GM12878 (cell line): ENCODE measurements at regions not wholly inside any gene's neighbourhood (a gene's known extent, or its start where the extent isn't known, plus 50 kb on each side); places are given as distances from the start of the nearest gene placed in this dataset.

Experiments used
- ATAC-seq: fragments of 200-7000 bp; cut with Tn5 transposase; 3 replicates; pipeline ENCODE4 v1.9.1; 2020; ENCODE audit warnings: mild to moderate bottlenecking, moderate library complexity
- BruUV-seq: library from RNA; stranded (reverse); fragments of 400-500 nt; replicated peaks from 2 replicates; lab custom pipeline; 2021; lab: Mats Ljungman, UMichigan
- CTCF ChIA-PET: fragments of 300-600 bp; sonication (Branson Sonifier 250); formaldehyde crosslinking; extraction: SDS; loops from one replicate; lab custom pipeline; 2021; ENCODE audit warnings: inconsistent platforms; lab: Yijun Ruan, JAX
- POLR2A ChIA-PET: fragments of 350-600 bp; formaldehyde crosslinking; extraction: SDS; loops from one replicate; lab custom pipeline; 2021; ENCODE audit warnings: inconsistent platforms; lab: Charles Lee
- RAD21 ChIA-PET: fragments of 300-600 bp; sonication (Branson Sonifier 250); formaldehyde crosslinking; loops from one replicate; lab custom pipeline; 2023; ENCODE audit warnings: antibody characterized with exemption; ENCODE audit not compliant: unreplicated experiment; lab: Charles Lee
- SMC1A ChIA-PET: fragments of 300-600 bp; sonication (Branson Sonifier 250); formaldehyde crosslinking; loops from one replicate; lab custom pipeline; 2023; ENCODE audit not compliant: unreplicated experiment, uncharacterized antibody; lab: Charles Lee
- DNase-seq: peaks from one replicate; pipeline ENCODE4 v3.0.0-alpha.2; 2011; ENCODE audit warnings: low read depth, low spot score
- FAIRE-seq: peaks from 3 replicates; lab custom pipeline; 2011; peaks lifted over from hg19 to GRCh38; lab: Jason Lieb, UNC
- H2AFZ ChIP-seq: 2 replicates; pipeline ENCODE4 v1.6.0; 2011; ENCODE audit warnings: low read depth, low read length, control low read depth; ENCODE audit not compliant: control insufficient read depth
- H3K27ac ChIP-seq: 2 replicates; pipeline ENCODE4 v1.5.1; 2011; ENCODE audit warnings: control low read depth; ENCODE audit not compliant: control insufficient read depth, insufficient read depth
- H3K27me3 ChIP-seq, 2 experiments: replicated peaks in 1 of 2; 2 replicates each; pipeline versions ENCODE4 v1.6.0 to v1.6.1; 2011; ENCODE audit warnings: low read length in 1 of 2; ENCODE audit not compliant: control insufficient read depth in 2 of 2, insufficient read depth in 2 of 2
- H3K36me3 ChIP-seq, 2 experiments: 2 replicates each; pipeline ENCODE4 v1.5.1; 2011; ENCODE audit warnings: low read length in 1 of 2; ENCODE audit not compliant: control insufficient read depth in 2 of 2, insufficient read depth in 2 of 2
- H3K4me1 ChIP-seq: 2 replicates; pipeline ENCODE4 v1.6.1; 2011; ENCODE audit warnings: mild to moderate bottlenecking, low read length, moderate library complexity, mixed read lengths; ENCODE audit not compliant: control insufficient read depth, insufficient read depth
- H3K4me2 ChIP-seq: 2 replicates; pipeline ENCODE4 v1.6.0; 2011; ENCODE audit warnings: control low read depth; ENCODE audit not compliant: control insufficient read depth, insufficient read depth
- H3K4me3 ChIP-seq: fragments of 200-600 bp; sonication (generic); 2 replicates; pipeline ENCODE4 v1.5.1; 2016
- H3K79me2 ChIP-seq: 2 replicates; pipeline ENCODE4 v1.6.0; 2011; ENCODE audit warnings: low read length; ENCODE audit not compliant: control insufficient read depth, insufficient read depth
- H3K9ac ChIP-seq: 2 replicates; pipeline ENCODE4 v1.8.0; 2011; ENCODE audit warnings: low read length, control low read depth, mixed read lengths; ENCODE audit not compliant: control insufficient read depth, insufficient read depth
- H3K9me3 ChIP-seq: replicated peaks from 3 replicates; pipeline ENCODE4 v1.5.1; 2011; ENCODE audit warnings: mild to moderate bottlenecking, low read length; ENCODE audit not compliant: control insufficient read depth, insufficient read depth
- H4K20me1 ChIP-seq: 2 replicates; pipeline ENCODE4 v1.6.0; 2011; ENCODE audit not compliant: control insufficient read depth, insufficient read depth
- BHLHE40 ChIP-seq, 2 experiments: fragments of 450-650 bp in 1 of 2; IDR thresholded peaks; 2 replicates each; pipeline ENCODE4 v1.6.1; 2011 to 2017; ENCODE audit warnings: low read depth in 2 of 2, borderline replicate concordance in 1 of 2, improper control_type of control experiment in 1 of 2, low read length in 1 of 2, mild to moderate bottlenecking in 1 of 2
- LARP7 ChIP-seq: fragments of 450-650 bp; IDR thresholded peaks from 2 replicates; pipeline ENCODE4 v1.6.1; 2017; ENCODE audit warnings: mild to moderate bottlenecking
- NR2F1 ChIP-seq: fragments of 450-650 bp; conservative IDR thresholded peaks from 2 replicates; pipeline ENCODE4 v1.6.1; 2017; ENCODE audit warnings: mild to moderate bottlenecking
- POLR2AphosphoS5 ChIP-seq: IDR thresholded peaks from 2 replicates; pipeline ENCODE4 v1.6.1; 2011; ENCODE audit warnings: mild to moderate bottlenecking, low read length, inconsistent platforms
- SREBF2 ChIP-seq: IDR thresholded peaks from 2 replicates; pipeline ENCODE4 v1.6.1; 2012; ENCODE audit warnings: mild to moderate bottlenecking, low read length
- SUPT20H ChIP-seq: IDR thresholded peaks from 2 replicates; pipeline ENCODE4 v1.6.1; 2011; ENCODE audit warnings: low read depth, mild to moderate bottlenecking, low read length, moderate library complexity, borderline replicate concordance; ENCODE audit not compliant: control insufficient read depth
- SUZ12 ChIP-seq: fragments of 200-600 bp; sonication (generic); IDR thresholded peaks from one replicate; pipeline ENCODE4 v1.6.1; 2018; ENCODE audit warnings: antibody characterized with exemption, mild to moderate bottlenecking; ENCODE audit not compliant: unreplicated experiment
- TAF1 ChIP-seq: IDR thresholded peaks from 2 replicates; pipeline ENCODE4 v1.6.1; 2011; ENCODE audit warnings: mild to moderate bottlenecking, low read depth, low read length, borderline replicate concordance
- ZNF24 ChIP-seq: fragments of 450-650 bp; IDR thresholded peaks from 2 replicates; pipeline ENCODE4 v1.6.1; 2017; ENCODE audit warnings: antibody characterized with exemption, mild to moderate bottlenecking
- WGBS: methylation state at CpG from one replicate; pipeline ENCODE4 v1.1.6; 2016; ENCODE audit warnings: low lambda C conversion rate; ENCODE audit not compliant: insufficient replicate concordance, insufficient coverage; ENCODE audit errors: missing lambda C conversion rate; 5-methylcytosine and 5-hydroxymethylcytosine counted together
- in situ Hi-C: fragments of 300-500 bp; cut with MboI; formaldehyde crosslinking; loops from 9 replicates; pipeline ENCODE4 v1.14.3; 2018; ENCODE audit warnings: mixed read lengths
- intact Hi-C: fragments of 100-400 bp; cut with micrococcal nuclease; formaldehyde crosslinking; loops from one replicate; pipeline ENCODE4 v1.14.2; 2022; ENCODE audit not compliant: unreplicated experiment
- TF ChIP-seq, protein P1 (sequence below): fragments of 150-350 bp; IDR thresholded peaks from 2 replicates; pipeline ENCODE4 v1.6.1; 2016; ENCODE audit warnings: low read depth, low read length

DNA sequence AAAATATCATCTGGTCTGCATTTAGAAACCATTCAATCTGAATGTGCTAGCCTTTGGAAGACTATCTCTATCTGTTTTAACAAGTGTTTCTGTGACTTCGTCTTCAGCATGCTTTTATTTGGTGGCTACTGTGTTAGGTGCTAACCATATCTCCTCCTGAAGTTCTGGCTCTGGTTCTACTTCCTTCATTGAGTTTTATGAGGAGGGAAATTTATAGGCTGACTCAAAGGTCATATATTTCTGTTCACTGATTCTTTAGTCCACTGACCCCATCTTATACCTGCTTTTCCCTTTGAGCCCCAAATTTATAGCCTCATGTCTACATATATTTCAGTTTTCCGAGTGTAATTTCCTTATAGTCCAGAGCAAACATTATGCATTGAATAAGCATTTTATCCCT, 295.0 kb upstream of the RASGRP1 start:
- POLR2A ChIA-PET: no interaction called here
- intact Hi-C loops: loop anchor here (10.0 kb wide), 1 partner anchor 155 kb away; no protein-coding TSS in a partner anchor
- Histone ChIP-seq H3K9me3 (no peaks in the 10 kb centered on the region), H3K27me3 (no peaks in the 10 kb centered on the region), H3K79me2 (no peaks in the 10 kb centered on the region), H3K9ac (no peak overlapping the region), H3K4me3 (no peak overlapping the region), H4K20me1 (no peaks in the 10 kb centered on the region), H3K27ac (no peak overlapping the region), H2AFZ (no peak overlapping the region), H3K4me1 (no peaks in the 10 kb centered on the region), H3K36me3 (no peaks in the 10 kb centered on the region), H3K4me2 (no peak overlapping the region)
- WGBS: 42% methylated on average over 2 of the region's 2 CpGs
- CTCF ChIA-PET: interaction anchor here (0.6 to 1.9 kb wide), 2 partner anchors 18 to 160 kb away, joined by 4 read pairs; no protein-coding TSS in a partner anchor
- in situ Hi-C loops: no loop called here
- RAD21 ChIA-PET: no interaction called here
- BruUV-seq: no TSS peak
- ATAC-seq: no peak
- TF ChIP-seq BHLHE40 (IDR thresholded peaks at IDR 0.05; ENCODE audit: borderline replicate concordance in 1 of 2, low read depth in 2 of 2, low read length in 1 of 2): no peak
- no peak for TF ChIP-seq SUPT20H
- TF ChIP-seq, protein P1, sequence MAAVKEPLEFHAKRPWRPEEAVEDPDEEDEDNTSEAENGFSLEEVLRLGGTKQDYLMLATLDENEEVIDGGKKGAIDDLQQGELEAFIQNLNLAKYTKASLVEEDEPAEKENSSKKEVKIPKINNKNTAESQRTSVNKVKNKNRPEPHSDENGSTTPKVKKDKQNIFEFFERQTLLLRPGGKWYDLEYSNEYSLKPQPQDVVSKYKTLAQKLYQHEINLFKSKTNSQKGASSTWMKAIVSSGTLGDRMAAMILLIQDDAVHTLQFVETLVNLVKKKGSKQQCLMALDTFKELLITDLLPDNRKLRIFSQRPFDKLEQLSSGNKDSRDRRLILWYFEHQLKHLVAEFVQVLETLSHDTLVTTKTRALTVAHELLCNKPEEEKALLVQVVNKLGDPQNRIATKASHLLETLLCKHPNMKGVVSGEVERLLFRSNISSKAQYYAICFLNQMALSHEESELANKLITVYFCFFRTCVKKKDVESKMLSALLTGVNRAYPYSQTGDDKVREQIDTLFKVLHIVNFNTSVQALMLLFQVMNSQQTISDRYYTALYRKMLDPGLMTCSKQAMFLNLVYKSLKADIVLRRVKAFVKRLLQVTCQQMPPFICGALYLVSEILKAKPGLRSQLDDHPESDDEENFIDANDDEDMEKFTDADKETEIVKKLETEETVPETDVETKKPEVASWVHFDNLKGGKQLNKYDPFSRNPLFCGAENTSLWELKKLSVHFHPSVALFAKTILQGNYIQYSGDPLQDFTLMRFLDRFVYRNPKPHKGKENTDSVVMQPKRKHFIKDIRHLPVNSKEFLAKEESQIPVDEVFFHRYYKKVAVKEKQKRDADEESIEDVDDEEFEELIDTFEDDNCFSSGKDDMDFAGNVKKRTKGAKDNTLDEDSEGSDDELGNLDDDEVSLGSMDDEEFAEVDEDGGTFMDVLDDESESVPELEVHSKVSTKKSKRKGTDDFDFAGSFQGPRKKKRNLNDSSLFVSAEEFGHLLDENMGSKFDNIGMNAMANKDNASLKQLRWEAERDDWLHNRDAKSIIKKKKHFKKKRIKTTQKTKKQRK: no peak
- no peak for TF ChIP-seq ZNF24
- no peak for TF ChIP-seq SUZ12
- no peak for TF ChIP-seq TAF1
- no peak for TF ChIP-seq SREBF2
- TF ChIP-seq NR2F1: no peak
- TF ChIP-seq POLR2AphosphoS5: no peak
- no peak for TF ChIP-seq LARP7
- SMC1A ChIA-PET: no interaction called here
- DNase-seq: no peak
- no peak for FAIRE-seq
